ENCODE measurements at regions not wholly inside any gene's neighbourhood (a gene's known extent, or its start where the extent isn't known, plus 50 kb on each side); places are given as distances from the start of the nearest gene placed in this dataset.
"Not testable (repeated sequence)": the region's sequence is repeated elsewhere in the genome, so short reads cannot be mapped to it uniquely, and the experiment has no call there.

- no peak for DNase-seq (ENCODE audit: low read depth in 2 of 2)
Observed at GRCh38 chr4:140249351-140249750, 95.4 kb upstream of the MAML3 start.

GRCh38 chr4:140247237-140247636 is 93.3 kb upstream of the MAML3 start:
- no peak for DNase-seq (ENCODE audit: low read depth in 2 of 2)

GRCh38 chr4:140246216-140246615 is 92.2 kb upstream of the MAML3 start:
- no peak for DNase-seq (ENCODE audit: low read depth in 2 of 2)

- DNase-seq (ENCODE audit: low read depth in 2 of 2): no peak
Observed at GRCh38 chr4:140244328-140244727, 90.3 kb upstream of the MAML3 start.

- no peak for DNase-seq (ENCODE audit: low read depth in 2 of 2)
Observed at GRCh38 chr4:140243278-140243753, 89.3 kb upstream of the MAML3 start.

GRCh38 chr4:140242357-140243277 is 88.6 kb upstream of the MAML3 start:
- no peak for DNase-seq (ENCODE audit: low read depth in 2 of 2)

GRCh38 chr4:140240237-140240636 is 86.3 kb upstream of the MAML3 start:
- DNase-seq (ENCODE audit: low read depth in 2 of 2): no peak

GRCh38 chr4:140239311-140239710 is 85.3 kb upstream of the MAML3 start:
- DNase-seq (ENCODE audit: low read depth in 2 of 2): no peak

GRCh38 chr4:140238351-140239056 is 84.5 kb upstream of the MAML3 start:
- DNase-seq (ENCODE audit: low read depth in 2 of 2): no peak

GRCh38 chr4:140237616-140238350 is 83.8 kb upstream of the MAML3 start:
- DNase-seq (ENCODE audit: low read depth in 2 of 2): no peak

GRCh38 chr4:140236654-140237169 is 82.7 kb upstream of the MAML3 start:
- DNase-seq (ENCODE audit: low read depth in 2 of 2): no peak

GRCh38 chr4:140234697-140235060 is 80.7 kb upstream of the MAML3 start:
- DNase-seq (ENCODE audit: low read depth in 2 of 2): no peak

GRCh38 chr4:140233791-140234696 is 80.1 kb upstream of the MAML3 start:
- DNase-seq (ENCODE audit: low read depth in 2 of 2): no peak

- DNase-seq (ENCODE audit: low read depth in 2 of 2): no peak
Observed at GRCh38 chr4:140229881-140230280, 75.9 kb upstream of the MAML3 start.

- no peak for DNase-seq (ENCODE audit: low read depth in 2 of 2)
Observed at GRCh38 chr4:140227286-140227685, 73.3 kb upstream of the MAML3 start.

GRCh38 chr4:140223056-140223810 is 69.2 kb upstream of the MAML3 start:
- DNase-seq (ENCODE audit: low read depth in 2 of 2): no peak

- no peak for DNase-seq (ENCODE audit: low read depth in 2 of 2)
Observed at GRCh38 chr4:140222171-140222570, 68.2 kb upstream of the MAML3 start.

GRCh38 chr4:140220058-140220457 is 66.1 kb upstream of the MAML3 start:
- no peak for DNase-seq (ENCODE audit: low read depth in 2 of 2)

- DNase-seq (ENCODE audit: low read depth in 2 of 2): no peak
Observed at GRCh38 chr4:140219567-140219966, 65.6 kb upstream of the MAML3 start.

GRCh38 chr4:140219070-140219469 is 65.1 kb upstream of the MAML3 start:
- DNase-seq (ENCODE audit: low read depth in 2 of 2): not testable (repeated sequence)
